Stimulated activated effector memory CD8-positive, alpha-beta T cell treated with anti-CD3 and anti-CD28 coated beads, Interleukin-12 subunit alpha, Interleukin-12 subunit beta, amount 100 ng/mL, for 72 hours (primary cell): ENCODE measurements at regions not wholly inside any gene's neighbourhood (a gene's known extent, or its start where the extent isn't known, plus 50 kb on each side); places are given as distances from the start of the nearest gene placed in this dataset.
A peak's percentile ranks its signal among the peaks of the same experiment; 100 is the strongest.
"Not testable (repeated sequence)": the region's sequence is repeated elsewhere in the genome, so short reads cannot be mapped to it uniquely, and the experiment has no call there.

Experiments used
- ATAC-seq: fragments of 150-1000 bp; cut with Tn5 transposase; 2 replicates; pipeline ENCODE4 v1.10.0; 2021
- DNase-seq, 2 donors: peaks; one replicate each; pipeline ENCODE4 v3.0.0; 2021 to 2022; ENCODE audit warnings: low spot score in 2 of 2
- H3K27ac Mint-ChIP-seq: one replicate; pipeline ENCODE4 v1.8.0; 2022; ENCODE audit warnings: mild to moderate bottlenecking, mixed read lengths
- H3K36me3 Mint-ChIP-seq: one replicate; pipeline ENCODE4 v1.8.0; 2022; ENCODE audit warnings: mild to moderate bottlenecking, mixed read lengths
- H3K4me1 Mint-ChIP-seq: one replicate; pipeline ENCODE4 v1.8.0; 2022; ENCODE audit warnings: mixed read lengths
- H3K4me3 Mint-ChIP-seq: one replicate; pipeline ENCODE4 v1.8.0; 2022; ENCODE audit warnings: mild to moderate bottlenecking, mixed read lengths
- H3K9me3 Mint-ChIP-seq: one replicate; pipeline ENCODE4 v1.8.0; 2022; ENCODE audit warnings: mixed read lengths

DNA sequence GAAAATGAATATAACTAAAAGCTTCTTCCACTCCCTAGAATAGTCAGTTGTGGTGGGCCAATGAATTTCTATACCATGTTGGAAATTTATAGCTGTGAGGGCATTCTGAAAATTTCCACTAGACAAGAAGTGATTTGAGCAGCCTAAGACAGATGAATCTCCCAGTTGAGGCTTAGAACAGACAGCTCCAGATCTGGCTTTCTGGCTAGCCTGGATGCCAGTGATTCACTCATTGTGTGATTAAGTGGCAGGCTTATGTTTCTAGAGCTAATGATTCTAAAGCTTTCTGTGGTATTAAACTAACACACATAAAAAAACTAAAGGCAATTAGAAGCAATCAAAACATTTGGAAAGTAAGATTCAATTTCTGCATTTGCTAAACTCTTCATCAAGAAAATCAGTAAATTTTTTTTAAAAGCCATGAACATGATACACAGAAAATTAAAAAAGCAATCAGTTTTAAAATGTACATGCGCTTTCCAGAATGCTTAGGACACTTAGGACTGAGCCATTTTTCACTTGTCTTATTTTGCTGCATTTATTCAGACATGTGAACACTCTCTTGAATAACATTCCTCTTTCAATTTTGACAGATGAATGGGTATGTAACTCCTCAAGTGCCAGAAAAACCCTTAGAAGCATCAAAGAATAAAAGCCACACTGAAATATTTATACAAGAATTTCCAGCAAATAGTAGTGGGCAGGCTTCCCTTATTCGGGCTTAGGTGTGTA is 100.5 kb upstream of the GNAQ start:
- DNase-seq (no peak), ATAC-seq (no peak)
- Mint-ChIP-seq H3K27ac (no peak overlapping the region), H3K4me1 (peaks cover 13% of the 10 kb centered on the region), H3K4me3 (peak overlapping the region; percentile 22), H3K9me3 (peaks cover 3% of the 10 kb centered on the region), H3K36me3 (no peaks in the 10 kb centered on the region)

DNA sequence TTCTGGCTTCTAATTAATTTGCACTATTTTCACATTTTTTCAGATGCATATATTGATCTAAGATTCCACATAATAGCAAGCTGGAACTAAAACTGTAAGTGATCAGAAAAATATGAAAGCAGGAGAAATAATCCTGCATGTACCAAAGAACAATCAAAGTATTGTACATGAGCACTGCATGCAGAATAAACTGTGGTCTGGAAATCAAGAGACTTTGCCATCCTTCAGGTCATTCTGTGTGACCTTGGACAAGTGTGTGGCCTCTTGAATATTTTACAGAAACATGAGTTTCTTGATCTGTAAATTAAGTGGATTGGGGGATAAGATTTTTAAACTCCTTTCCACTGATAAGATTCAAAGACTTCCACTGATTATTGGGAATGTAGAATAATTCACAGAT is 99.2 kb upstream of the GNAQ start:
- H3K27ac Mint-ChIP-seq, result no peak overlapping the region
- ATAC-seq, result no peak

DNA sequence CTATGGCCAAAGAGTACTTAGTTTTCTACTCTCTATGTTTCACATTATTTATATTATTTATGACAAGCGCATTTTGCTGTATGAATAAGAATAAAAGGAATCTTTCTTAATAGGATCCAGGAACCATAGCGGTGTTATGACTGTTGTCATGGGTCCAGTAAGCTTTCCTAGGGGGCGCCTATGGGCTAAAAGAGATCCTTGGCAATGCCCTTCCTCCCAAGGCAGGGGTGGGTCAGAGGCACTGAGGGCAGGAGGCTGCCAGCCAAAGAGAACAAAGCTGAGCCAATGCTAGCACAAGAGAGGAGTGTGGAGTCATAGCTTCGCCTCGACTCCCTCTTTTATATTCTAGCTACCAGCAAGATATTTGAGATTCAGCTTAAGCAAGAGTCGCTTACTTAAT is 98.4 kb upstream of the GNAQ start:
- H3K4me3 Mint-ChIP-seq, result no peak overlapping the region
- DNase-seq (no peak), ATAC-seq (no peak)
- no peaks in the 10 kb centered on the region for H3K9me3 Mint-ChIP-seq
- H3K36me3 Mint-ChIP-seq, result no peaks in the 10 kb centered on the region
- peaks cover 13% of the 10 kb centered on the region for H3K4me1 Mint-ChIP-seq
- H3K27ac Mint-ChIP-seq, result no peak overlapping the region

More for the DNA sequence above, 99.2 kb upstream of the GNAQ start:
- no peak for DNase-seq
- no peak overlapping the region for H3K4me3 Mint-ChIP-seq
- H3K4me1 Mint-ChIP-seq, result peaks cover 13% of the 10 kb centered on the region
- H3K36me3 Mint-ChIP-seq, result no peaks in the 10 kb centered on the region
- peaks cover under 1% of the 10 kb centered on the region for H3K9me3 Mint-ChIP-seq

DNA sequence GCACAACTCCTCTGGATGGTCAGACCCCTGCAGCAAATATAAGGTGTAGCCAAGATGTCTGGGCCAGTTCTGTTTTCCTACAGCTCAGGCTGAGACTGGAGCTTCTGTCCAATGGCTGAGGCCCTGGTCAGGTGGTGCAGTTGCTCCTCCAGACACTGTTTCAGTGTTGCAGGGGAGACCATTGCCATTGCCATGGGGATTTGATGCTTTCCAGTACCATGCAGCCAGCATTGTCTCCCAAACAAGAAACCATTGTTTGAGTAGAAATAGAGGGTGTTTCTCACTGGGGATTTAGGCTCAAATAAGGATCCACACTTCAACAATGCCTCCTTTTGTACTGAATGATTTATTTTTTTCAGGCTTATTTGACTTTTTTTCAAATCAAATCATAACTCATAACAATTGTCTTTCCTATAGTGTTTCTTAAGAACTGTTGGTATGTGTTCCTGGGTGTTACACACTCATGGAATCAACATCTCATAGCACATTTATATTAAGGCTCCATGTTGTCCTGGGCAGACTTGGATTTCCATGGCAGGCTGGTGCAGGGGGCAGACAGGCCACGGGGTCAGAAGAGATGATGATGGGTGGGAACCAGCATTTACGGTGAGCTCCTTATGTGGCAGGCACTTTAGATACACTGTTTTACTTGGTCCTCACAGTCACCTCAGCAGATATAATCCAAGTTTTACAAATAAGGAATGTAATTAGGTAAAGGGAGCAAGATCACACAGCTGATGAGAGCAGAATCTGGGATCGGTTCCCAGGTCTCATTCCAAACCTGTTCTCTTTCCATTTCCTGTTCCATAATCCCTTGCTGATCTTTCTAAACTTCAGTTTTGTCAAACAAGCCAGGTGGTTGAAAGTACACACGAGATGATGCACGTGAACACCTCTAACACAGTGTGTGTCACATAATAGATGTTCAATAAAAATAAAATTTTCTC is 95.9 kb upstream of the GNAQ start:
- Mint-ChIP-seq H3K27ac (no peak overlapping the region), H3K36me3 (no peaks in the 10 kb centered on the region), H3K4me3 (no peak overlapping the region), H3K9me3 (no peaks in the 10 kb centered on the region), H3K4me1 (peaks cover 7% of the 10 kb centered on the region)
- no peak for DNase-seq
- no peak for ATAC-seq

DNA sequence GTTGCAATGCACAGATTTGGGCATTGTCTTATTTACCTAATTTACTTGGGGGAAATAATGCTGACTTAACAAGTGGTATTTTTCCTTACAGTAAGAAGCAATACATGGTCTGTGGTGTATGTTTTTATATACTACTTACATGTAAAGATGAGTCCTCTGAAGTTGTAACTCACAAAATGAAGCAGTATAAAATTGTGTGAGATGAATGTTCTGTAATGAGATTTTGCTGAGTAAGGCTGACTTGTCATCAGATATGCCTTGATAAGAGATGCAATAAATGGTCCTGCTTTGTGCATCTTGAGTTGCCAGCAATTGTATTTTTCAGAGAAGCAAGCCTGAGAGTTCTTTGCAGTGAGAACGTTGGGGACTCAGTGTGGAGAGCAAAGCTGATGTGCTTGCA is 92.2 kb upstream of the GNAQ start:
- no peaks in the 10 kb centered on the region for H3K36me3 Mint-ChIP-seq
- DNase-seq, result no peak
- no peak for ATAC-seq
- no peaks in the 10 kb centered on the region for H3K9me3 Mint-ChIP-seq
- H3K27ac Mint-ChIP-seq, result no peak overlapping the region
- H3K4me3 Mint-ChIP-seq, result no peak overlapping the region
- peaks cover 10% of the 10 kb centered on the region for H3K4me1 Mint-ChIP-seq

DNA sequence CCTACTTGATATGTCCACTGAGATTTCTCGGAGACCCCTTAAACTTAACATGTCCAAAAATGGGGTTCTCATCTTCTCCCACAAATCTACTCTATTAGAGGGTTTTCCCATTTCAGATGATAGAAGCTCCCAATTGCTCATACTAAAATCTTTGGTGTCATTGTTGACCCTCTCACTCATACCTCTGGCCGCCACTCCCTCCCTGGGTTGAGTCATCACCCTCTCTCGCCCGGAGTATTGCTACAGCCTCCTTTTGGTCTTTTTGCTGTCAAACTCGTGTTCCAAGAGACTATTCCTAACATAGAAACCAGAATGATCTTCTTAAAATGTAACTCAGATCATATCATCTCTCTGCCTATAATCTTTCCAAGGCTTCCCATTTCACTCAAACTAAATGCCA is 91.0 kb upstream of the GNAQ start:
- H3K36me3 Mint-ChIP-seq, result no peaks in the 10 kb centered on the region
- H3K9me3 Mint-ChIP-seq, result no peaks in the 10 kb centered on the region
- ATAC-seq, result no peak
- H3K27ac Mint-ChIP-seq, result peak overlapping the region; percentile 17
- no peak overlapping the region for H3K4me3 Mint-ChIP-seq
- H3K4me1 Mint-ChIP-seq, result peaks cover 21% of the 10 kb centered on the region
- no peak for DNase-seq

DNA sequence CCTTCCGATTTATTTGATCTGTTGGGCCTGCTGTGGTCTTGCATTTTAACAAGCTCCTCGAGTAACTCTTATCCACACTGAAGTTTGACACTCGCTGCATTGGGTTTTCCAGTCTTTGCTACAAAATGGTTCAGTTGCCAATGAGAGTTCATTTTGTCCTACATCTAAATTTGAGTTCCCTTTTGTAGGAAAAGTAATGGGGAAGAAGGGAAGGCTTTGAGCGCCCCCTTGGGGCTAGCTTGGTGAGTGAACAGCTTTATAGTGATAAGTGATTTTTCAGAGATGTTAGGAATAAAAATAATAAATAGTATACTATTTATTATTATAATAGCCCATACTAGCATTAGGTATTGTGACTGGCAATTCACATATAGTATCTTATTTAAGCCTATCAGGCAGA is 89.9 kb upstream of the GNAQ start:
- no peak overlapping the region for H3K27ac Mint-ChIP-seq
- H3K36me3 Mint-ChIP-seq, result no peaks in the 10 kb centered on the region
- no peak for ATAC-seq
- peak; percentile 10 to 62 for DNase-seq
- no peaks in the 10 kb centered on the region for H3K9me3 Mint-ChIP-seq
- peaks cover 21% of the 10 kb centered on the region for H3K4me1 Mint-ChIP-seq
- no peak overlapping the region for H3K4me3 Mint-ChIP-seq

DNA sequence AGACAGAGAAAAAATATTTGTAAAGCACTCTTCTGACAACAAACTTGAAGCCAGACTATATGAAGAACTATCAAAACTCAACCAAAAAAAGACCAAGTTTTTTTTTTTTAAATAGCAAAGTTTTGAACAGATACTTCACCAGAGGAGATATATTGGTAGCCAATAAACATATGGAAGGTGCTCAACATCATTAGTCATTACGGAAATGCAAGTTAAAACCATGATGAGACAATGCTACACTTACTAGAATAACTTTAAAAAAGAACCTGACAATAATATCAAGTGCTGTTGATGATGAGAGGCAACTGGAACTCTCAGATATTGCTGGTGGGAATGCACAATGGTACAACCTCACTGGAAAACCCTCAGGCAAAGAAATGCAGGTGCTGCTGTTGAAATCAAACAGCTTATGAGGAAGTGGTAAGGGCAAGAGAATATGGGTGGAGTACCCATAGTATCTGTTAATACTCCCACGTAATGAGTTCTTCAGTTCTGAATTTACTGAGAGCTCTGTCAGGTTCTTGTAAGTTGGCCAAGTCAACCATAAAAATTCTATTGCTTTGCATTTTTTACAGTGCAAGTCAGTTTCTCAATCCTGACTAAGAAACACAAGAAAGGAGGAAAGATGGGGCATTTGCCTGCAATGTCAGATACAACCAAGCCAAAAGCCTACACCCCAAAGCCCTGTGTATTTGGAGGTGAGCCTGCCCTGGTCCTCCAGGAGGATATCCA is 87.3 kb upstream of the GNAQ start:
- Mint-ChIP-seq H3K27ac (peak overlapping the region; percentile 55), H3K36me3 (no peaks in the 10 kb centered on the region), H3K4me3 (peak overlapping the region; percentile 35), H3K4me1 (peaks cover 21% of the 10 kb centered on the region), H3K9me3 (no peaks in the 10 kb centered on the region)
- ATAC-seq (peak; percentile 98), DNase-seq (peak in 1 of 2 donors; percentile 50)

DNA sequence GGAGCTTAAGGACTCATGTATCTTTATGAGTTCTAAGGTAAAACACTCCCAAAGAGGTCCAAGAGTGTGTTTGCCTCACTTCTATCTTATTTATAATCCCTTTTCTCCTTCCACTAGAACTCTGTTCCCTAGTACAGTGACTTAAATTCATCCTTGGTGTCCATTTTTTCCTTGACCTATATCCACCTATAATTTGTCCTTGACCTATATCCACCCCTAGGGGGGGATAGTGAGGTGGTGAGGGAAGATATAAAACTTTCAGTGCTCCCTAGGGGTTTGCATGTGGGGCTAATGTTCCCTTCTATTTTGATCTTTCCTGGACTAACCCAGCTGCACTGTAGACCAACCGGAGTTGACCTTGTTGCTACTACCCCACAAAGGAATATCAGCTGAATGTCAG is 83.5 kb upstream of the GNAQ start:
- ATAC-seq, result no peak
- DNase-seq, result no peak
- Mint-ChIP-seq H3K27ac (no peak overlapping the region), H3K4me1 (peaks cover 21% of the 10 kb centered on the region), H3K9me3 (peaks cover 3% of the 10 kb centered on the region), H3K4me3 (no peak overlapping the region), H3K36me3 (no peaks in the 10 kb centered on the region)

DNA sequence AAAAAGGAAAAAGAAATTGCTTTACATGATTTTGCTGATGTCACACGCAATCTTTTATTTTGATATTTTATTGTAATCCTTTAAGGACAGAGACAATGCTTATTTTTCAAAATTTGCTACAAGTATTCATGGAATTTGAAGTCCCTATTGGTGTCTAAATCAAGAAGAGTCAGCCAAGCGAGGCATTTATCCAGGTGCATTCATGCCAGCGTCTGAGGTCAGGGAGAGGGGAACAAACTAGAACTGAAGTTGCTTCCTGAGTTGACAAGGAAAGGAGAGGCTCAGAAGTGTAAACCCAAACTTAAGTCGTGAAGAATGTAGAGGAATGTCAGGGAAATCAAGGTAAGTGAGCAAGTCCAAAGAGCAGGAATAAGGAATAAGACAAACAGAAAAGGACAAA is 83.0 kb upstream of the GNAQ start:
- Mint-ChIP-seq H3K9me3 (peaks cover 3% of the 10 kb centered on the region), H3K36me3 (no peaks in the 10 kb centered on the region), H3K27ac (no peak overlapping the region), H3K4me3 (no peak overlapping the region), H3K4me1 (peaks cover 19% of the 10 kb centered on the region)
- DNase-seq (no peak), ATAC-seq (no peak)

DNA sequence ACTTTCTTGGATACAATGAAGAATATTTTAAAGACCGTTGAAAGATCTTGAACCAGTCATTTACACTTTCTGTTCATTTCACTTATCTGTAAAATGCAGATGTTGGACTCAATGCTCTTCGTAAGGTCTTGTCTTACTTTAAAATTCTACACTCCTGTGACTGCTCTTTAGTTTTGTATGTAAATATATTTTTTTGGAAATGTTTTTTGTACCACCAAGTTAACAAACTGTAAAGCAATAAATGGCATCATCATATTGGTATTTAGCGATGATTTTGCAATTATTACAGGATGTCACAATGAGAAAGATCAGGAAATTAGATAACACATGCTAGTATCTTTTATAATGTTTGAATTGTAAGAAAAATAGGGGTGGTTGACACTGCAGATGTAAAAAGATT is 80.8 kb upstream of the GNAQ start:
- Mint-ChIP-seq H3K36me3 (peaks cover 3% of the 10 kb centered on the region), H3K4me1 (peaks cover 9% of the 10 kb centered on the region), H3K27ac (no peak overlapping the region), H3K4me3 (no peak overlapping the region), H3K9me3 (peaks cover 7% of the 10 kb centered on the region)
- DNase-seq, result no peak
- no peak for ATAC-seq

DNA sequence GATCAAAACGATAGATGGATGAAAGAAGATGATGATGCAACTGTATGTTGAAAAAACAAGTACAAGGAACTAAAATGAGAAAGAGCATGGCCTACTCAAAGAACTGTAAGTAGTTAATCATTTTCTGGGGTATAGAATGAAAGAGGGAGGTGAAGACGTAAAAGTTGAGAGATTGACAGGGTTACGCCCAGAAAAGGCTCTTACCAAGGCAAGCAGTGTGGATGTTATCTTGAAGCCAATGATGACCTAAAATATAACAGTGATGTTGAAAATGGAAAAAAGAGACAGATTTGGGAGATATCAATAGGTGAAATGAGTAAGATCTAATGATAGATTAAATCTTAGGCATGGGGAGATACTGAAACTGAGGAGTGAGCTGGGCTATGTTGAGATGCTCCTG is 80.4 kb upstream of the GNAQ start:
- H3K4me3 Mint-ChIP-seq, result no peak overlapping the region

DNA sequence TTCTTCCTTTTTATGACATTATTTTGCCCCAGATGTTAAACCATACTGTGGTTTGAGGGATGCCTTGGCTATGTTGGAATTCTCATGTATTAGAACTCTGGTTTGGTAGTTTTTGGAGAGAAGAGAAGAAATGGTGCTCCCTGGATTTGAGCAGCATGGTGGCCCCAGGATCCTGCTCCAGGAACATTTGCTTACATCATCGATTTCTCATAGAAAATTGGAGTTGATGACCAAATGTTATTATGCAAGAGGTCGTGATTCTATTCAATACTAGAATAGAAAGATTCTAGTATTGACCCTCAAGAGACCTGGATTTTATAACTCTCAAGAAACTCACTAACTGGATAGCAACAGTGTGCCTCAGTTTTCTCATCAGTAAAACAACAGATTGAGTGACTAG is 77.5 kb upstream of the GNAQ start:
- Mint-ChIP-seq H3K27ac (no peak overlapping the region), H3K9me3 (peaks cover 10% of the 10 kb centered on the region), H3K4me3 (no peak overlapping the region), H3K4me1 (peaks cover 31% of the 10 kb centered on the region), H3K36me3 (peaks cover 4% of the 10 kb centered on the region)
- no peak for ATAC-seq
- no peak for DNase-seq

More for the DNA sequence above, 80.4 kb upstream of the GNAQ start:
- ATAC-seq (no peak), DNase-seq (no peak)
- peaks cover 8% of the 10 kb centered on the region for H3K9me3 Mint-ChIP-seq
- peaks cover 13% of the 10 kb centered on the region for H3K4me1 Mint-ChIP-seq
- H3K36me3 Mint-ChIP-seq, result peaks cover 4% of the 10 kb centered on the region
- H3K27ac Mint-ChIP-seq, result no peak overlapping the region

DNA sequence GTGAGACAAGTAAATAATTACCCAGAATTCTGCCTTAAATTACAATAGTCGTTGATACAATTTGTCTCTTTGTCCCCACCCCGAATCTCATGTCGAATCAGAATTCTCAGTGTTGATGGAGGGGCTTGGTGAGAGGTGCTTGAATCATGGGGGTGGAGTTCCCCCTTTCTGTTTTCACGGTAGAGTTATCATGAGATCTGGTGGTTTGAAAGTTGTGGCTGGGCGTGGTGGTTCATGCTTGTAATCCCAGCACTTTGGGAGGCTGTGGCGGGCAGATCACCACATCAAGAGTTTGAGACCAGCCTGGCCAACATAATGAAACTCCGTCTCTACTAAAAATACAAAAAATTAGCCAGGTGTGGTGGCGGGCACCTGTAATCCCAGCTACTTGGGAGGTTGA is 75.0 kb upstream of the GNAQ start:
- not testable (repeated sequence) for H3K9me3 Mint-ChIP-seq, H3K4me3 Mint-ChIP-seq, DNase-seq, H3K36me3 Mint-ChIP-seq
- peak; percentile 94 for ATAC-seq
- Mint-ChIP-seq H3K4me1 (peaks cover 38% of the 10 kb centered on the region), H3K27ac (peak overlapping the region; percentile 41)

DNA sequence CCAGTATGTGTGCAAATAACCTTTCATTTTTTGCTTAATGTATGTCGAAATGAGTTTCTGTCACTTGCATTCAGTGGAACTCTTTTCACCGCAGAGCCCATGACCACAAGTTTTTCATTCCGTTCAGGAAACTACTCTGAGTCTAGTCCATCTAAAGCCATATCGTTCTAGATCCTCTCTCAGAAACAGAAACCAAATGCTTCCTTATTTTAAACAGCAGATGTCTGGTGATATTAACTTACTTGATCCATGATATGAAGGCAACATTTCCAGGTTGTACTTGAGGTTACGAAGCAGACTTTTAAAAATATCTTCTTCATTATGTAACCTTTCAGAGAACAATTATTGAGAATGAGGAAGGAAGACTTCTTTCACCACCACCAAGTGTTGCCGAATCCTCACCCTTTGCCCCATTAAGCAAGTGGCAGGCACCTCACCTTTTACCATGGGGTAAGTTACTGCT is 72.4 kb upstream of the GNAQ start:
- Mint-ChIP-seq H3K27ac (peak overlapping the region; percentile 20), H3K9me3 (peaks cover 6% of the 10 kb centered on the region), H3K4me3 (peak overlapping the region; percentile 13), H3K36me3 (peaks cover 4% of the 10 kb centered on the region), H3K4me1 (peaks cover 38% of the 10 kb centered on the region)
- DNase-seq (no peak), ATAC-seq (peak; percentile 78)
